Mesodermal cell (in vitro differentiated cells): ENCODE measurements at regions not wholly inside any gene's neighbourhood (a gene's known extent, or its start where the extent isn't known, plus 50 kb on each side); places are given as distances from the start of the nearest gene placed in this dataset.
"Not testable (repeated sequence)": the region's sequence is repeated elsewhere in the genome, so short reads cannot be mapped to it uniquely, and the experiment has no call there.

Source experiments
- H3K27ac ChIP-seq: 2 replicates; pipeline ENCODE4 v1.7.0; 2013; ENCODE audit warnings: mild to moderate bottlenecking, low read depth, low read length, moderate library complexity; ENCODE audit not compliant: severe bottlenecking
- H3K36me3 ChIP-seq: 2 replicates; pipeline ENCODE4 v1.7.1; 2013; ENCODE audit warnings: mild to moderate bottlenecking, low read length, moderate library complexity; ENCODE audit not compliant: control insufficient read depth, insufficient read depth
- H3K4me1 ChIP-seq: one replicate; pipeline ENCODE4 v1.7.1; 2013; ENCODE audit warnings: mild to moderate bottlenecking, low read length; ENCODE audit not compliant: insufficient read depth, control insufficient read depth, poor library complexity, severe bottlenecking
- H3K4me3 ChIP-seq: 2 replicates; pipeline ENCODE4 v1.7.0; 2013; ENCODE audit warnings: low read length, control low read depth, mild to moderate bottlenecking; ENCODE audit not compliant: insufficient read depth, poor library complexity, severe bottlenecking; ENCODE audit errors: extremely low read depth
- H3K9me3 ChIP-seq: 2 replicates; pipeline ENCODE4 v1.7.1; 2013; ENCODE audit warnings: mild to moderate bottlenecking, low read length, moderate library complexity; ENCODE audit not compliant: control insufficient read depth
- WGBS, 2 experiments: methylation state at CpG; one replicate each; pipeline ENCODE4 v1.1.5; 2013; ENCODE audit warnings: missing lambda C conversion rate in 2 of 2; ENCODE audit not compliant: insufficient coverage in 2 of 2; 5-methylcytosine and 5-hydroxymethylcytosine counted together

DNA sequence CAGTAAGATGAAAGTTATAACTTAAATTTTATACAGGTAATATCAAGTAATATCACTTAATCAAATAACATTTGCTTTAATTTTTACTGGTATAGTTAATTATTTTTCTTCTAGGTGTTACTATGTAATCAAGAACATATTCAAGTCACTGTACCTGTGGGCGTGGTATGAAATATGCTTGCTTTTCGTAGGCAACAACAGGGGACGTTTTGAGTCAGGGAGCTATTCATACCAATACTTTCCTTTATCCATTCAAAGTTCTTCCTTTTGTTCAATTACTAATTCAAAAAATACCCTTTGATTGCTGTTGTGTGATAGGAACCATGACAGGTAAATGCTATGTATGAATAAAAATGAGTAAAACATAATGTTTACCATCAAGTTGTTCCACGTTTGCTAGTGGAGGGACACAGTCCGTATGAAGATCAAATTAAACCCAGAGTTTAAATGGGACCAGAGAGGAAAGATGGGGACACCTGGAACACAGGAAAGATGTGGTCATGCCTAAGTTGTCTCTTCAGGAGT lies 654.0 kb upstream of the KCNMB2 start:
- Histone ChIP-seq H3K9me3 (no peaks in the 10 kb centered on the region), H3K27ac (no peak overlapping the region)
- WGBS, 2 experiments: 90 to 93% methylated on average over 2 to 5 of the region's 5 CpGs

DNA sequence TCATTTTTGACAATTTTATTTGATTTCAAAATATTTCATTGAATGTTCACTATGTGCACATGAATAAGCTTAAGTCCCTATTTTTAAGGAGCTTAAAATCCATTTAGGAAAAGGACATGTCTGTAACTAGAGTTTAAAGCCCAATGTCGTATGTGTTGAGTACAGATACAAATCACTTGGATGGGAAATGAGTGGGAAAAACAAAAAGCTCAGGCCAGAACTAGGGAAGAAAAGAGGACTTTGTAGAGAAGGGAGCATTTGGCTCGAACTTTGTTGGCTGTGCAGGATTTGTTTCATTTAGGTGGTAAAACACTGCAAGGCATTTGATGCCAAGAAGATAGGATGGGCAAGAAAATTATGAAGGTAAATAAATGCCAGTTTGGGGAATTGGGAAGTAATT lies 653.1 kb upstream of the KCNMB2 start:
- Histone ChIP-seq H3K36me3 (no peaks in the 10 kb centered on the region), H3K9me3 (no peaks in the 10 kb centered on the region), H3K4me1 (no peaks in the 10 kb centered on the region), H3K27ac (no peak overlapping the region), H3K4me3 (no peak overlapping the region)
- 60 to 62% methylated on average over 2 of the region's 2 CpGs for WGBS, 2 experiments

More for the DNA sequence above, 654.0 kb upstream of the KCNMB2 start:
- no peaks in the 10 kb centered on the region for H3K4me1 ChIP-seq
- H3K36me3 ChIP-seq: no peaks in the 10 kb centered on the region
- H3K4me3 ChIP-seq: no peak overlapping the region

DNA sequence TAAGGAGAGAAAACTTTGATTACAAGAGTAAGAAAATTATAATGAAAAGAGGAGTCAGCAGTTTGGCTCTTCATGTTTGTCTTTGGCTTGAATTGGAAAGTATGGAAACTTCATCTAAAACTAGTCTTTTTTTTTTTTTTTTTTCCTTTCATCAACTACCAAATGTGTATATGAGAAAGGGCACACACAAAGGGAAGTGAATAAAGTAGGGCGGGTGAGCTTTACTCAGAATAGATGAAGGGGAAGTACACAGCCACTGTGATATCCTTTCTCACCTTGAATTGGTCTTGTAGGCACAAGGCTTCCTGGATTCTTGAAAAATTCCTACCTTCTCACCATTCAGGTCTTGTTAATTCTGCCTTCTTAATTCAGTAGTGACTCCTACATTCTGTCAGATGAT lies 652.3 kb upstream of the KCNMB2 start:
- H3K4me3 ChIP-seq: no peak overlapping the region
- no peak overlapping the region for H3K27ac ChIP-seq
- no CpG with 5 or more reads among the region's 1 CpG for WGBS, 2 experiments

DNA sequence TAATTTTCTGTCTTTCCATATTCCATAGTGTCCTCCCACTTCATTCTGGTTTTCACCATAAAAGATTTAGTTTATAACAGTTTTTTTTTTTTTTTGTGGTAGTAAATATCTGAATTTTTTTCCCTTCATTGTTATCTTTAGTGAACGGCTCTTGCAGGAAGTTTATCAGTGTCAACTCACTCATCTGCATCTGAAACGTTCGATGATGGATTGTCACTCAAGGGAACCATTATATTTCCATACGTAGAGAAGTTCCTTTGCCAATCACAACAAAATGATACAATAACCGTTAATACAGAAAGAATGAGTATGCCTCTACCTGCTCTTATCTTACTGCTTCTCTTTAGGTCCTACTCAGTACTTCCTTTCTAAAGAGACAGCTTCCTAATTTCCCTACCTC lies 651.2 kb upstream of the KCNMB2 start:
- Histone ChIP-seq H3K36me3 (no peaks in the 10 kb centered on the region), H3K27ac (no peak overlapping the region), H3K4me1 (no peaks in the 10 kb centered on the region), H3K9me3 (no peaks in the 10 kb centered on the region), H3K4me3 (no peak overlapping the region)
- WGBS, 2 experiments: 86 to 93% methylated on average over 2 to 4 of the region's 5 CpGs

More for the DNA sequence above, 652.3 kb upstream of the KCNMB2 start:
- Histone ChIP-seq H3K4me1 (no peaks in the 10 kb centered on the region), H3K9me3 (no peaks in the 10 kb centered on the region), H3K36me3 (no peaks in the 10 kb centered on the region)

DNA sequence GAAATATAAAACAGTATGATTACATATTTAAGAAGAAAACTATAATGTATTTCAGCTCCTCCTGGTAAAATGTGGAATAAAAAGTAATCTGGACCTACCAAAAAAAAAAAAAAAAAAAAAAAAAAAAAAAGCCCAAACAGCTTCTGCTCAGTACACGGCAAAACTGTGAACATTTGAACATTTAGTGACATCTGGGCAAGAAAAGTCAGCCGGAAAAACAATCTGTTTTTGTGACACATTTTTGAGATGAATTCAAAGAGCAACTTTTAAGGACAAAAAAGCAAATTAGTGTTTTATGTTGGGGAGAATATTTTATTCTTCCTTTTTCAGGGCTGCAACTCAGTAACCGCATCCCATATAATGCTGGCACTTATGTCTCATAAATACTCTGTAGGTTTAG lies 649.7 kb upstream of the KCNMB2 start:
- WGBS, 2 experiments: 81 to 83% methylated on average over 2 to 3 of the region's 3 CpGs
- no peaks in the 10 kb centered on the region for H3K36me3 ChIP-seq
- no peak overlapping the region for H3K4me3 ChIP-seq
- H3K9me3 ChIP-seq: no peaks in the 10 kb centered on the region
- H3K4me1 ChIP-seq: no peaks in the 10 kb centered on the region
- no peak overlapping the region for H3K27ac ChIP-seq

DNA sequence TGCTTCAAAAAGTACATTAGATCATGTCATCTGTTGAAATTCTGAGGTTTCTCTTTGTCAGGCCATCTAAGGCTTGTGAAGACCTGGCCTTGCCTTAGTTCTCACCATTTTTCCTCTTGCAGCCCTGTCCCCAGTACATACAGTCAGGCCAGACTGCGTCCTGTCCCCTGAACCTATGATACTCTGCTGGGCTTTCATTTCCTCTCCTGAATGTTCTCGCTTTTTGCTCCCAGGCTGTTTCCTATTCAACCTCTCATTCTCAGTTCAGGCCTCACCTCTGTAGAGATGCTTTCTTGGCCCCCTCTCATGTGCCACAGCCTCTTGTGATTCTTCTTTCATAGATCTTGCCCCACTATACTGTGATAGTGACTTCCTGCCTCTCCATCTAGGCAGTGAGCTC lies 648.8 kb upstream of the KCNMB2 start:
- Histone ChIP-seq H3K4me3 (no peak overlapping the region), H3K9me3 (no peaks in the 10 kb centered on the region), H3K36me3 (no peaks in the 10 kb centered on the region), H3K27ac (no peak overlapping the region), H3K4me1 (no peaks in the 10 kb centered on the region)
- WGBS, 2 experiments: 94 to 95% methylated on average over 2 of the region's 2 CpGs

DNA sequence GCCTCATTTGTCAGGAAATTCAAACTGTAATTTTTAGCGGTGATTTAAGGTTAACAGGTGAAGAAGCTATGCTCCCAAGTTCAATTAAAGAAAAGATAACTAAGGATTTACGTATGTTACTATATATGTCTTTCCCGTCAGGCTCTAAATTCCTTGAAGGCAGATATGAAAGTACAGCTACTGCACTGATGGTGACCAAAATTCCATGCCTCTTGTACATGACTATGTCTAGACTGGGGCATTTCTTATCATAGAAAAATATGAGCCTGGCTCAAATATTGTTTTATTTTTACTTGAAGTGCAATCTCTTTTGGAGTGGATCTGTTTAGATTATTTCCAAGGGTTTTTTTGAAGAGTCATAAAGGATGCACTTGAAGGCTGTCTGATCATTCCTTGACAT lies 647.1 kb upstream of the KCNMB2 start:
- no peak overlapping the region for H3K27ac ChIP-seq

DNA sequence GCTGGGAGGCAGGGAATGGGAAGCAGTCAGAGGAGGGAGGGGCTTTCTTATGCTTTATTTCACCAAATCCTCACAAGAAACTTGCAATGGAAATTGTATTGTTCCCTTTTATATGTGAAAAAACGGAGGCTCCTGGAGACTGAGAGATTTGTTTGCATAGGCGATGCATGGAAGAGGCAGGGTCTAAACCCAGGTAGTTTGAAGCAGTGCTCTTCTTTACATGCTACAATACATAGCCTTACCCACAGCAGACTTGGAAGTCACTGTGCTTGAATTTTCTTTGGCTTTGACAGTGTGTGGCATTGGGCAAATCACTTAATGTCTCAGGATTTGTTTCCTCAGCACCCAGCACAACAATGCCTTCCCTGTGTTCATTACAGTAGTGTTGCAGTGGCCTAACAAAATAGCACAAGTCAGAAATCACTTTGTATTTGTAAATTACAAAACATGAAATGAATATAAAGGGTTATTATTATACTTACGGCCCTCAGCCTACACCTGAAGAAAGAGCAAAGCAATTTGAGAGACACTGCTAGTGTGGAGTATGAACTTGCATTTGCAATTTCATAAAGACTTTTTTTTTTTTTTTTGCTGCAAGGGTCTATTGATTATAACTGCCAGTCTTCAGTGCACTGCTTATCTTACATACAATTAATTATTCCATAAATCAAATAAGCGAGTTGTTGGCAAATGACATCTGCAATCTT lies 646.4 kb upstream of the KCNMB2 start:
- WGBS, 2 experiments: 80 to 100% methylated on average over 1 to 2 of the region's 4 CpGs
- Histone ChIP-seq H3K9me3 (peaks cover 3% of the 10 kb centered on the region), H3K4me3 (no peak overlapping the region), H3K4me1 (no peaks in the 10 kb centered on the region), H3K36me3 (no peaks in the 10 kb centered on the region), H3K27ac (no peak overlapping the region)

More for the DNA sequence above, 647.1 kb upstream of the KCNMB2 start:
- WGBS, 2 experiments: 96 to 100% methylated on average over 2 to 3 of the region's 3 CpGs
- Histone ChIP-seq H3K36me3 (no peaks in the 10 kb centered on the region), H3K9me3 (peaks cover 3% of the 10 kb centered on the region), H3K4me3 (no peak overlapping the region), H3K4me1 (no peaks in the 10 kb centered on the region)

DNA sequence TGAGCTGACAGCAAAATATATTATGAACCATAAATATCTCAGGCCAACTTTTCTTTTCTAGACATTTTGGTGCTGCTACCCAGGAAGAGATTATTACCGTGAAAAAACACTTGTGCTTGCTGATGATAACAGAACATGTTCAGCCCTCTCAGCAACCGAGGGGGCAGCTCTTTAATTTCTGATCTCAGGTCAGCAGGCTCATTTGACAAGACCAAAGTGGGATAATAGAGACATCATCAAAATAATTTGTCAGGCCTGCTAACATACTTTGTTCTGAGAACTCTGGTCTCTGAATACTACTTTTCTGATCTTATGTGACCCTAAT lies 645.9 kb upstream of the KCNMB2 start:
- WGBS, 2 experiments: 88 to 94% methylated on average over 2 of the region's 2 CpGs
- no peak overlapping the region for H3K4me3 ChIP-seq
- no peaks in the 10 kb centered on the region for H3K36me3 ChIP-seq
- no peak overlapping the region for H3K27ac ChIP-seq
- no peaks in the 10 kb centered on the region for H3K4me1 ChIP-seq
- H3K9me3 ChIP-seq: peaks cover 3% of the 10 kb centered on the region

DNA sequence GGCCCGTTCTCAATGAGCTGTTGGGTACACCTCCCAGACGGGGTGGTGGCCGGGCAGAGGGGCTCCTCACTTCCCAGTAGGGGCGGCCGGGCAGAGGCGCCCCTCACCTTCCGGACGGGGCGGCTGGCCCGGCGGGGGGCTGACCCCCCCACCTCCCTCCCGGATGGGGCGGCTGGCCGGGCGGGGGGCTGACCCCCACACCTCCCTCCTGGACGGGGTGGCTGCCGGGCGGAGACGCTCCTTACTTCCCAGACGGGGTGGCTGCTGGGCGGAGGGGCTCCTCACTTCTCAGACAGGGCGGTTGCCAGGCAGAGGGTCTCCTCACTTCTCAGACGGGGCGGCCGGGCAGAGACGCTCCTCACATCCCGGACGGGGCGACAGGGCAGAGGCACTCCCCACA lies 644.7 kb upstream of the KCNMB2 start:
- H3K4me1 ChIP-seq, H3K9me3 ChIP-seq, H3K36me3 ChIP-seq, H3K4me3 ChIP-seq, H3K27ac ChIP-seq: not testable (repeated sequence)
- WGBS, 2 experiments: 97 to 100% methylated on average over 4 to 5 of the region's 29 CpGs

DNA sequence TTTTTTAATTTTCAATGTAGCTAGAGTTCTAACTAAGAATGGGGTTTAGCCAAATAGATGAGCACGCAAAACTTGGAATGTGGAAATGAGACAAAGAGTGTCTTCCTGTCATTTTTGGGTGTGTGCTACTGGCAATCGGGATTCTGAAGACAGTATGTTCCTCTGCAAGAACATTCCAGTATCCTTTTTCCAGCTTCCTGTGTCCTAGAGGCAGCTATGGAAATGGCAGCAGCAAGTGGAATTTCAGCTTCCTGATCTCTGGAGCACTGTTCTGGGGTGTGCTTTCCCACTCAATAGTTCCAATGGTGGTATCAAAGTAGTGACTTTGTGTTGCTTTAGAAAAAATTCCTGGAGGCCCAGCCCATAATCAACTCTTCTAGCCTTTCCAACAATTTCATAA lies 642.9 kb upstream of the KCNMB2 start:
- peaks cover 4% of the 10 kb centered on the region for H3K9me3 ChIP-seq
- 100% methylated on average over 2 of the region's 2 CpGs for WGBS, 2 experiments
- H3K4me1 ChIP-seq: no peaks in the 10 kb centered on the region
- no peak overlapping the region for H3K4me3 ChIP-seq
- no peaks in the 10 kb centered on the region for H3K36me3 ChIP-seq
- no peak overlapping the region for H3K27ac ChIP-seq
